NCI-H446 (cell line): ENCODE measurements at regions not wholly inside any gene's neighbourhood (a gene's known extent, or its start where the extent isn't known, plus 50 kb on each side); places are given as distances from the start of the nearest gene placed in this dataset.
A peak's percentile ranks its signal among the peaks of the same experiment; 100 is the strongest.

Experiments
- DNase-seq, 2 experiments: peaks; one replicate each; lab custom pipeline; 2025; lab: John Stamatoyannopoulos, UW

DNA sequence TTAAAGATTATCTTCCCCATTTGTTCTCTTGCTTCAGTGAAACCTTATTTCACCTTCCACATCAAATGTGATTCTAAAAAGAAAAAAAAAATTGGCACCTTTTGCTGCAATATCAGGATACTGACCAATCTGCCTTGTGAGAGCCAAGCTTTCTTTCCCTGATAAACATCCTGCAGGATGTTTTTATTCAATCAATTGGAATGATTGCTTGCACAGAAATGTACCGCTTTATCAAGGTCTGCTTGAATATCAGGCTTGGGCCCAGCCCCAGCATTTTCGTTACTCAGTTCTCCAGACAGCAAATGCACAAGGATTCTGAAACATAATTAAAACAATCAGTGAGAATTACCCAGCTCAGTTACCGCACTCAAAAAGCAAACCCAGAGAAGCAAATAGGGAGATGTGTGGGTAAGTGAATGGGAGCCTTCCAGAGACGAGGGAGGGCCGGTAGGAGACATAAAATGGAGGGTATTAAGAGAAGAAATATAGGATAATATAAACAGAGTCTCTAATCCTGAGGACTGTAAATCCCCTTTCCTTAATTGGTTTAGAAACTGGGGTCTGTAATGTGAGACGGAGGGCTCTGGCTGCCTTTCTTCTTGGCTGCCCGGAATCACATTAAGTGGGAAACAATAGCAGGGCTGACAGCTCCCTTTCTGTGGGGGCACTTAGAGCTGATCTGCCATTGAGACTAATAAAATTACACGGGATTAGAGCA lies 291.8 kb downstream of the ICOS start:
- DNase-seq, result no peak

DNA sequence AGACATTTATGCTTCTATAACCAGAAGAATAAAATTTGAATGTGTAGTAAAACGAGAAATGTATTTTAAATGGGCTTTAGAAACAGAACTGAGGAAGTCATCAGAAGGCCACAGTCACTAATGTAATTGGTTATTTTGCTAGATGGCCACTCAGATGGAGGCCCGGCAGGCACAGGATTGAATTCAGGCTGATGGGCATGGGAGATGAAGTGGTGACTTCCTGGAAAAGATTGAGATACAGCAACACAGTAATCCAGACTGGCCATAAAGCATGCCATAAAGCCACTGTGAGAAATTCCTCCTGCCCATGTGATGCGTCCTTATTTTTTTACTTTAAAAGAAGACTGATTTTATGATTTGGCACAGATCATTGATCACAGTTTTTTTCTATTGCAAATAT lies 297.7 kb downstream of the ICOS start:
- DNase-seq, result no peak

DNA sequence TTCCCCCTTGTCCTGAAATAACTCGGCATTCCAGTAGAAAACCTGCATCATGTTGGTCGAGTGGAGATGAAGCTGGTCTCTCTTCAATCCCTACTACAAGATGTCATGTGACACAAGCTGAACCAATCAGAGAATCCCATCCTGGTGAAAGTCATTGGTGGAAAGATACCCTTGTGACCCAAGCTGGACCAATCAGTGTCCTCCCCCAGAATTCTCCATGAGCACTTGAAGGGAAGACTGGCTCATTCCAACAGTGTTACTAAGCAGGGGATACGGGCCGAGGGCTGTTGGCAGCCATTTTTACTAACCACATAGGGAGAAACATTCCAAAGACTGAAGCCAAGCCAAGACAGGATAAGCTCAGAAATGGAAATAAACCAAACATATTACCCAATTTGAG lies 298.3 kb downstream of the ICOS start:
- peak in 1 of 2 experiments; percentile 22 for DNase-seq

GRCh38 chr2:204237416-204237815 lies 300.9 kb downstream of the ICOS start:
- no peak for DNase-seq

GRCh38 chr2:204239411-204240165 lies 303.0 kb downstream of the ICOS start:
- DNase-seq, result no peak

DNA sequence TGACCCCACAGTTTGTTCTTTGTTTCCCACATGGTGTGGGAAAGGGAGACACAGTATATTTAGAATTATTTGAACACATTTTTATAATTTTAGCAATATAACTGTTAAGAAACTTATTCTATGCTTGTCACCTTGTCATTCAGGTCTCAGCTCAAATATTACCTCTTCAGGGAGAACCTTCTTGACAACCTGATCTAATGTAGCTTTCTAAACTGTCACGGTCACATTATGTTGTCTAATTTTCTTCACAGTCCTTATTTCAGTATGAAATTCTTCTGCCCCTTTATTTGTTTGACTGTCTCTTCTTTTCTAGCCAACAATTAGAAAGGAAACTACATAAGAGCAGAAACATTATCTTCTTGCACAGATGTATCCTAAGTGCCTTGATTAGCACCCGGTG lies 304.3 kb upstream of the PARD3B start:
- DNase-seq, result no peak

DNA sequence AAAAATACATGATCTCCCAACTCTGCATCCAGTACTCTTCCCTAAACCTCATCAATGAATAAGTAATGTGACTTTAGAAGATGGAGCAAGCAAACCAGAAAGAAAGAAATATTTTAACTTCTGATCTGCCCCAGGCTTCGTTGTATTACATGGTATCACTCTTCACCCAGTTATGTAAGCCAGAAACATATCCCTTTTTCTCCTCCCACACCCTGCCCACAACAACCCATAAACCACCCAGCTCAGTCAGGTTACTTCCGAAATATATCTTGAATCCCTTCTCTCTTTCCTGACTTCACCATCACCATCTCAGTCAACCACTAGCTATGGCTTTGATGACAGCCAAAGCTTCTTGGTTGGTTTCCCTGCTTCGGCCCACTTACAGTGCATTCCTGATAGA lies 295.8 kb upstream of the PARD3B start:
- no peak for DNase-seq

GRCh38 chr2:204250692-204251091 lies 294.6 kb upstream of the PARD3B start:
- DNase-seq, result no peak

DNA sequence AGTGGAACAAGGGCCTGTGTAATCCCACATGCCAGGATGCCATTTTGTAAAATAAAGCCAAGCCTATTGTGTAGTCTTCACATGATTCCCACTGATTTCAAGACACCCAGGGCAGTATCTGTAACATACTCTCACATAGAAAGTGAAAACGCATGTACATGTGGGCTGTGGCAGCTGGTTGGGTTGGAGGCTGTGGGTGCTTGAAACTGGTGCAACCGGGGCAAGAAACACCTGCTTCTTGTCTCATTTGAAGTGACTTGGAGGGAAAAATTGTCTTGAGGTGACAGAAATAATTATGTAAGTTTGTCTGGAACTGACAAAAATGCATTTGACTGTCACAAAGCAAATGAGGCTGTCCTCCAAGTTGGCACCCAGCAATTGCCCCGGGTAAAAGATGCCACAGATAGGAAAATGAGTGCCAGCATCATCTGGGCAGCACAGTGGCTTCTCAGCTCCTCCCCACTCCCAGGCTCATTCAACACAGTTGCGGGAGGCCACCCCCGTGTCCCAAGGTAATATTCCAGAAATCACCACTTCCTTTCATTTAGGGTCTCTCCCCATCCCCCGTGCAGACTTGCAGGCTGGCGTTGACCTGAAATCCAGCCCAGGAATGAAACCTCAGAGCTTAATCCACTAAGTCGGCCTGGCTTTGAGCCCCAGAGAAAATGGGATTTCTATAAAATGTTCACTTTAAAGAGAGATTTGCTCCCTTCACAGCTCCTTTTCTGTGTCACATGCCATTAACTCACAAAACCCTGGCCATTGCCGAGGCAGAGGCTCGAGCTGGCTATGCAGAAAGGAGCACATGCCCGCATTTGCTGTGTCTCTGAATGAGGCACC lies 293.9 kb upstream of the PARD3B start:
- DNase-seq, result no peak

DNA sequence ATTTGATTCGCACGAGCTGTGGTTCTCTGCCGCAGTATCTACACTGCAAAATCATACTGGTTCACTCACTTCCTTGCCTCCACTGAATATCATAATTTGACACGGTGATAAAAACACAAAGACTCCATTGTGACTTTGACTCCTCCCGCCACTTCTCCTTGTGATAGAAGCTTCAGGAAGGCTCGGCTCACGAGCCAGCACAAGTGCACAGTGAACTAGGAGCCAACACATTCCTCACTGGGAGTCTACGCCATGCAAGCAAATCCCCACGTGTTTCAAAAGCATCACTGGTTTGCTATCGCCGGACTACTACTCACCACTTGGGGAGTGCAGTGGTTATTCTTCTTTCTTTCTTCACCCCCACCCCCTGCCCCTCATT lies 293.3 kb upstream of the PARD3B start:
- no peak for DNase-seq

DNA sequence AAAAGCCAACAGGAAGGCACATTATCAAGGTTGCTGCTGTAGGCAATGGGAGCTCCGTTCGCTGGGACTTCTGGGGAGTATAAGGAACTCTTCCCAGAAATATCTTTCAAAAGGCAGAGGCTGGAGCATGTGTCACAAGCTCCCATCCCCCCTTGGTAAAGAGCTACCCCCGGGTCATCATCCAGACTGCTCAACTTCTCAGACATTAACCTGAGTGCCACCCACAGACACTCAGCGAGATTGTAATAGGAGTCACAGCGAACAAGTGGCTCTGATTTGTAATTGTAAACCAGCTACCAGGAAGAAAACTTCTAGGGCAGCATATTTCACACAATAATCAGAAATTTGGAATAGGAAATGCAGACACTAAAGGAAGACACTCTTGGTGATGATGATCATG lies 290.2 kb upstream of the PARD3B start:
- no peak for DNase-seq

GRCh38 chr2:204255526-204255925 lies 289.7 kb upstream of the PARD3B start:
- no peak for DNase-seq

GRCh38 chr2:204257781-204258180 lies 287.5 kb upstream of the PARD3B start:
- no peak for DNase-seq

DNA sequence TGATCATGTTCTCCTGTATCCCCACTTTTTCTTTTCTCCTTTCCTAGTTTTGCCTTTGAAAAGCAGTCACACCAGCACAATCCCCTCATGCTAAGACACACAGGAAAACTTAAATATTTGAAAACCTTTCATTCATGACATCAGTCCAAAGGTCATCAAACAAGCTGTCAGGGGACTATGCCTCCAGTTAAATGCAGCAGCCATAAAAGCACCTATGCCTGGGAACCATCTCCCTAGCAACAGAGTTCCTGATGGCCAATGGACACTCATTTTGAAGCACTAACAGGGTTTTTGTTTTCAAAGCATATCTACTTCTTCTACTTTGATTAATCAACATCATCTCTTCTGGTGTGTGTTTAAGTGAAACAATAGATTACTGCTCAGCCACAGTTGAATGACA lies 286.4 kb upstream of the PARD3B start:
- DNase-seq, result no peak

- peak; percentile 74 to 83 for DNase-seq
Observed at GRCh38 chr2:204260162-204260877, 285.0 kb upstream of the PARD3B start.

GRCh38 chr2:204260901-204261300 lies 284.4 kb upstream of the PARD3B start:
- DNase-seq, result no peak

DNA sequence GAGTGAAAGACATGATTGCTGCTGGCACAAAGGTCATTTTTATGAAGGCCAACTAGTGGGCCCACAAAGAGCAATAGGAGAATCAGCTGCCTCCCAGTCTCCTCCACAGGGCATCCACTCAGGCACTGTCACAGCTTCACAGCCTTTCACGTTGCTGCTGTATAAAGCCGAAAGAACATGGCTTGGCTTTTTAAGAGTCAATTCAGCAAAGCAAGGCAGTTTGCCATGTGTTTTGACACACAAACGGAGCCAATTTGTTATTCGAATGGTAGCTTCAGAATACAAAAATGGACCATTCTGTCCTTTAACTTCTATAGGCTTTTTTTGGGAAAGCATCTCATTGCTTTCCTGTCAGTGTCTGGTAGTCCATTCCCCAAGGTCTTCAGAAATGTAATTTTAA lies 283.4 kb upstream of the PARD3B start:
- peak in 1 of 2 experiments; percentile 26 for DNase-seq

DNA sequence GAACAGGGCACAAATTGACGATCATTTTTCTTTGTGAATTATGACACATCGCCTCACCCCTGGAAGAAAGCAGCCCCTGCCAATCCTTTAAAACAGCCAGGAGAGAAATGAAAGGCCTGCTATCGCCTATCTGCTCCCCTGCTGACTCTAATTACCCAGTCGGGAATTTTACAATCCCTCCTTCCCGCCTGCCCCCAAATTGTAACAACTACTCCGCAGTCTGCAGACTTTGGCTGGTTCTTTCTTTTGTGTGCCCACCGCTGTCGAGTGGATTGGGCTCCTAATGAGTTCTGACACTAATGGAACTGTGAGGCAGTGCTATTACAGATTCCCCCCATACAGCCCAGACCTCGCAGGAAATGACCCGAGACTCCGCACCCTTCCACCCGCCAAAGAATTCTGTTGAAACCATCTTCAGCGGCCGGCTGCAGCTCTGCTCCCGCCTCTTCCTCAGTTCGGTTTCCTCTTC lies 281.2 kb upstream of the PARD3B start:
- DNase-seq, result no peak

DNA sequence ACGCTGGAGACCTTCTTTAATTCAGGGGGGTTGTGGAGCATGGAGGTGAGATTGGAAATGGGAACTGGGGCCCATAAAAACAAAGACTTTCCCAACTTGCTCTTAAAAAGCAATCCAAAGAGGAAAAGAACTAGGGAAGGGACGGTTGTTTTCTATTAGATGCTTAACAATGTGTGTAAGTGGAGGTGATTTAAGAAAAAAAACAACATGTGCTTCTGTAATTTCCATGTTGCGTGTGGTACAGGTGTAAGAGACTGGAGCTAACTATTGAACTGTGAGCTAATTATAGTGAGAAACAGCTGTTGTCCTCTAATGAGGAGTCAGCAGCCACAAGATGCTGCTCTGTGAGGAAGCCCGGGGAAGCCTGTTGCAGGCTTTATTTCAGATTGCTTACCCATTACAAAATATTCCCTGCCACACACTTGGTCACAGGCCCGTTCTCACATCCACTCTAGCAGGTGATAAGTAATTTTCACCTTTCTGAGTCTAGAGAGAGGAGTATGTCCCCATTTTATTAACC lies 280.6 kb upstream of the PARD3B start:
- DNase-seq, result peak in 1 of 2 experiments; percentile 25

GRCh38 chr2:204265681-204266181 lies 279.5 kb upstream of the PARD3B start:
- no peak for DNase-seq

GRCh38 chr2:204268458-204268857 lies 276.8 kb upstream of the PARD3B start:
- DNase-seq, result peak in 1 of 2 experiments; percentile 37
